Lower leg skin (tissue), 4 donors: ENCODE measurements at regions not wholly inside any gene's neighbourhood (a gene's known extent, or its start where the extent isn't known, plus 50 kb on each side); places are given as distances from the start of the nearest gene placed in this dataset.

Source experiments
- DNase-seq, 2 donors: peaks; one replicate each; pipeline ENCODE4 v3.0.0-alpha.2; 2019; ENCODE audit warnings: low spot score in 2 of 2
- H3K4me3 ChIP-seq: fragments of 200-600 bp; sonication (generic); 2 replicates; pipeline ENCODE4 v1.5.1; 2017; ENCODE audit warnings: mild to moderate bottlenecking, low read depth; ENCODE audit not compliant: poor library complexity, severe bottlenecking
- CTCF ChIP-seq, 3 donors: fragments of 450-650 bp; IDR thresholded peaks; one replicate each; pipeline ENCODE4 v1.5.1; 2016; ENCODE audit warnings: antibody characterized with exemption in 3 of 3, mild to moderate bottlenecking in 3 of 3, moderate library complexity in 2 of 3
- POLR2A ChIP-seq, 2 donors: fragments of 450-650 bp; IDR thresholded peaks; one replicate each; pipeline ENCODE4 v1.6.1; 2016 to 2017; ENCODE audit warnings: antibody characterized with exemption in 2 of 2, mild to moderate bottlenecking in 1 of 2, moderate library complexity in 1 of 2
- WGBS, 2 donors: methylation state at CpG; one replicate each; pipeline ENCODE4 v1.1.5; 2018; 5-methylcytosine and 5-hydroxymethylcytosine counted together
- intact Hi-C: fragments of 100-400 bp; cut with DNase I; formaldehyde crosslinking; loops from one replicate; pipeline ENCODE4 v1.15.0; 2023; ENCODE audit warnings: low total_unique reads

- no peak overlapping the region for H3K4me3 ChIP-seq
- intact Hi-C loops: no loop called here
- 96 to 98% methylated on average over 6 of the region's 6 CpGs for WGBS, 2 donors
- no peak for TF ChIP-seq CTCF (IDR thresholded peaks at IDR 0.05)
- TF ChIP-seq POLR2A (IDR thresholded peaks at IDR 0.05): no peak
- no peak for DNase-seq
Observed at GRCh38 chr2:54396798-54397197, 59.3 kb upstream of the SPTBN1 start.

- no peak for DNase-seq
- TF ChIP-seq CTCF (IDR thresholded peaks at IDR 0.05): no peak
- no peak for TF ChIP-seq POLR2A (IDR thresholded peaks at IDR 0.05)
- no peak overlapping the region for H3K4me3 ChIP-seq
- intact Hi-C loops: no loop called here
- WGBS, 2 donors: 48 to 93% methylated on average over 2 of the region's 2 CpGs
Observed at GRCh38 chr2:54397426-54397825, 58.7 kb upstream of the SPTBN1 start.

- DNase-seq: no peak
- H3K4me3 ChIP-seq: no peak overlapping the region
- intact Hi-C loops: no loop called here
- TF ChIP-seq CTCF (IDR thresholded peaks at IDR 0.05) (no peak), POLR2A (IDR thresholded peaks at IDR 0.05) (no peak)
Observed at GRCh38 chr2:54401554-54401953, 54.6 kb upstream of the SPTBN1 start.

GRCh38 chr2:54402350-54402749 lies 53.8 kb upstream of the SPTBN1 start:
- 47 to 88% methylated on average over 5 of the region's 5 CpGs for WGBS, 2 donors
- no peak overlapping the region for H3K4me3 ChIP-seq
- no peak for TF ChIP-seq CTCF (IDR thresholded peaks at IDR 0.05)
- no peak for TF ChIP-seq POLR2A (IDR thresholded peaks at IDR 0.05)
- no peak for DNase-seq
- intact Hi-C loops: no loop called here

- 75 to 93% methylated on average over 5 of the region's 5 CpGs for WGBS, 2 donors
- no peak for DNase-seq
- intact Hi-C loops: no loop called here
- H3K4me3 ChIP-seq: no peak overlapping the region
- TF ChIP-seq POLR2A (IDR thresholded peaks at IDR 0.05) (no peak), CTCF (IDR thresholded peaks at IDR 0.05) (no peak)
Observed at GRCh38 chr2:54403512-54404238, 52.5 kb upstream of the SPTBN1 start.

GRCh38 chr2:54404270-54404669 lies 51.9 kb upstream of the SPTBN1 start:
- no peak overlapping the region for H3K4me3 ChIP-seq
- WGBS, 2 donors: 80 to 88% methylated on average over 4 of the region's 4 CpGs
- intact Hi-C loops: no loop called here
- TF ChIP-seq POLR2A (IDR thresholded peaks at IDR 0.05): no peak
- TF ChIP-seq CTCF (IDR thresholded peaks at IDR 0.05): no peak
- DNase-seq: no peak
